Urothelium cell line (cell line): ENCODE measurements at regions not wholly inside any gene's neighbourhood (a gene's known extent, or its start where the extent isn't known, plus 50 kb on each side); places are given as distances from the start of the nearest gene placed in this dataset.
"Not testable (repeated sequence)": the region's sequence is repeated elsewhere in the genome, so short reads cannot be mapped to it uniquely, and the experiment has no call there.

Source experiments
- DNase-seq: peaks from one replicate; pipeline ENCODE4 v3.0.0; 2011; ENCODE audit warnings: low spot score, mixed read lengths
- FAIRE-seq: peaks from 2 replicates; lab custom pipeline; 2011; peaks lifted over from hg19 to GRCh38; lab: Jason Lieb, UNC

DNA sequence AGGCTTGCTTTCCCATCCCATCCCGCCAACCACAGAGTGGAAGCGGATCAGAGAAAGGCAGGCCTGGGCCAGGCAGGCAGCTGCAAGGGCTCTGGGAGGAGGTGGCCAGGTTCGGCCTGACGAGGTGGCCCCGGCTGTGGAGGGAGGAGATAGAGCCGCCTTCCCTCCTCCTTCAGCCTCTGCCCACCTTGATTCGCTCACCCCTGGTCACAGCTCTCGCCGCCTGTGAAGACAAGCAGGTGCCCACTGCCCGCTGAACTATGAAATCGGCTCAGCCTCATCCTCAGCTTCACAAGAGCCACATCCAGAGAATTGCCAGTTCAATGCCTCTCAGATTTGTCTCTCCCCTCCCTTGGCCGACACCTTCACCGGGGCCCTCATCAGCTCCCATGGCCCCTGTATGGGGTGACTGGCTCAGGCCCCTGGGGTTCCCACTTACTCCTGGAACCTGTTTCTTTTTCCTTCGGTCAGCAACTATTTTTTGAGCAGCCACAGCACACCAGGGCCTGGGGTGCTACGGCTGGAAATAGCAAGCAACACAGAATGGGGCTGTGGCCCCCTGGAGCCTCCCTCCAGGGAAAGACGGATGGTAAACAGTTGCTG, 80.0 kb upstream of the CHST15 start:
- DNase-seq (no peak), FAIRE-seq (no peak)

DNA sequence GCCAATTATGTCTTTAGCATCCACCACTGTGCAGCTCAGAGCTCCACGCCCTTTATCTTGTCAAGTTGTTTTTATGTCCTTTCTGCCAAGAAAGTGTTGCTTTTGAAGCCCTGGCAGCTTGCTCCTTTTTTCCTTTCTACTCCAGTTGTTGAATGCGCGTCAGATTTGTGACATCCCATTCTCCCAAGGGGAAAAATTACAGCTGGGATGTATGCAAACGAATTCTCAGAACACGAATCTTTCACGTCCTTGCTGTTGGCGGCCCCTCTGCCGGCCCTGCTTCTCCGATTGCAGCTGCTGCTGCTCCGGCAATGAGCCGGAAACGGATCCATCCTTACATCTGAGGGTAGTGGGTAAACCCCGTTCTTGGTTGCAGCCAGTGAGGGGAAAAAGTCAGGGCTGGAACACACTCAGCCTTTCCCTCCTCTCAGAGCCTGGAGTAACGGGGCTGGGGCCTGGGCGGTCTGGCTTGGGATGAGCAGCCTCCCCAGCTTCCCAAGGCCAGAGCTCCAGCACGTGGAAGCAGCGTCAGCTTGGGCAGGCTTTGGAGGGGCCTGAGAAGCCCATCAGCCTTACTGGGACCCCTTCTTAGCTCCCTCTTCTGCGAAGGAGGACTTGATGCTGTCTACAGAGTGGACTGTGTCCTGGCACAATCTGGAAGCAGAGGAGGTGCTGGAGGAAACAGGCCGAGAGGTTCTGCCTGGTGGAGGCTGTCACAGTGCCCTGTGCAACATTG, 79.0 kb upstream of the CHST15 start:
- DNase-seq (no peak), FAIRE-seq (no peak)

DNA sequence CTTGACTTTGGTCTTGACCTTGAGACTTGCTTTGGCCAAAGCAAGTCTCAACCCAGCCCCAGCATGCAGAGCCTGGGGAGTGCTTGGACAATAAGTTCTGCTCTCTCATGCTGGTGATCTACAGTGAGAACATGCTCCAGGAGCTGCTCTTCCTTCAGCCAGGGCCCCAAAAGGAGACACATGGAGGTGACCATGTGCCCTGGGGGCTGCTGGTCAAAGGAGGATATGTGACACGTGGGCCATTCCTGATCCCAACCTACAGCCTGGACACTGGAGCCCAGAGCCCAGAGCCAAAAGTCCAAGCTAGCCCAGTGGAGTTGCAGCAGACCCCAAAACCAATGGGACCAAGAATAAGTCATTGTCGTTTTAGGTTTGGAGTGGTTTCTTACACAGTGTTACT, 78.2 kb upstream of the CHST15 start:
- DNase-seq: no peak
- FAIRE-seq: no peak

DNA sequence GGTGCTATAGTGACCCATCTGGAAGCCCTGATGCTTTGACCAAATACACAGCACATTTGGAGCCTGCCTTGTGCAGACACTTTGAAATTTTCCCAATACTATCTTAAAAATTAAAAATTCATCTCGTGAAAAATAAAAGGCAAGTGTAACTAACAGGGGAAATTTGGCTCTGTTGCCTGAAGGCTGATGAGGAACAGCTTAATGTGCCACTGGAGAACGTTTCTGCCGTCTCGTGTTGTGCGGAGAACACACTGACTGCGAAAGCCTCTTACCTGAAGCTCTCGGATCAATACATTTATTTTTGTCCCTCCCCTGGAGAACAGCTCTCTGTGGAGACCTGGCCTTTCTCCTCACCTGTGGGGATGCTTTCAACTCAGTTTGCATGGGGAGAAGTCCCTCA, 77.2 kb upstream of the CHST15 start:
- DNase-seq (no peak), FAIRE-seq (no peak)

DNA sequence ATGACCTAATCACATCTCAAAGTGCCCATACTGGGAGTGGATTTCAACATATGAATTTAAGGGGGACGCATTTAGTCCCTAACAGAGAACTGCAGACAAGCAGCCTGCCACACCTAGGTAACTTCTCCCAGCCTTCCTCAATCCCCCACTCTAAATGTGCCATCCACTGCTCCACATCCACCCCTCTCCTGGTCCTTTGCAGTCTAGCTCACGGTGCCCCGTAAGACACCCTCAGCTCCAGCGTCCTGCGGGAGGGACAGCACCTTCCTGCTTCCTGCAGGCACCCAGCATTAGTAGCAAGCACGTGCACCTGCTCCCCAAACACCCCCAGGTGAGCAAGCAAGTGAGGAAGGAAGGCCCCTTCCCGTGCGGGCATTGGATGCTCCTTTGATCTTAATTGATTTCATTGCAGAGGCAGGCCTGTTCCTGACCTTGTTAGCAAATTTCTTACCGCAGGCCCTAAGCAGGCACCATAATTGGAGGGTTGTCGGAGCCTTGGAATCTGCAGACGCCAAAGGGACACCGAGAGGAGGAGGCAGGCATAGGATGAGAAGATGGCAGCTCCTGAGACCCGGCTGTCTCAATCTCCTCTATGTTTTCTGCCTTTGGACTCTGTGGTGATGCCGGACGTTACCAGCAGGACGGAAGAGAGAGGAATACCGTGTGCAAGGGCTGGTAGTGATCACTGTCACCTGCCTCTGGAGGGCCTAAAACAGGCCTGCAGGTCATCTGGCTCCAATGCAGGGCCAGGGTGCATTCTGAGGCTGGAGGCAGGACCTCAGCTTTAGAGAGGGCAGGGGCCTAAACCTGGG, 75.8 kb upstream of the CHST15 start:
- no peak for DNase-seq
- no peak for FAIRE-seq

DNA sequence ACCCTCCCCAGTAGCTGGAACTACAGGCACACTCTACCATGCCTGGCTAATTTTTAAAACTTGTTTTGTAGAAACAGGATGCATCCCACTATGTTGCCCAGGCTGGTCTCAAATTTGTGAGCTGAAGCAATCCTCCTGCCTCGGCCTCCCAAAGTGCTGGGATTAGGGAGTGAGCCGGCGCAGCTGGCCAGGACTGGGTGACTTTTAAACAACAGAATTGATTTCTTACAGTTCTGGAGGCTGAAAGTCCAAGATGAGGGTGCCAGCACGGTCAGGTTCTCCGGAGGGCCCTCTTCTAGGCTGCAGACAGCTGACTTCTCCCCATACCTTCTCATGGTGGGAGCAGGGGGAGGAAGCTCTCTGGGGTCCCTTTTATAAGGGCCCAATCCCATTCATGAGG, 75.2 kb upstream of the CHST15 start:
- FAIRE-seq (no peak), DNase-seq (no peak)

DNA sequence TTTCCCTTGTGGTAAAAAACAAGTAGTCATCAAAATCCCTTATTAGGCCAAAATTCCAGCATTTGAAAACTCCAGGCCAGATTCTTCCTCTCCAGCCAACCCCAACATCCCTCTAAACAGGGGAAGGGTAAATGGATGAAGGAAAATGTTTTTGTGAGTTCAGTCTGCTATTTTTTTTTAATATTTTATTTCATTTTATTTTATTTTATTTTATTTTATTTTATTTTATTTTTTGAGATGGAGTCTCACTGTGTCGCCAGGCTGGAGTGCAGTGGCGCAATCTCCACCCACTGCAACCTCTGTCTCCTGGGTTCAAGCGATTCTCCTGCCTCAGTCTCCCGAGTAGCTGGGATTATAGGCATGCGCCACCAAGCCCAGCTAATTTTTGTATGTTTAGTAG, 74.5 kb upstream of the CHST15 start:
- not testable (repeated sequence) for DNase-seq, FAIRE-seq

DNA sequence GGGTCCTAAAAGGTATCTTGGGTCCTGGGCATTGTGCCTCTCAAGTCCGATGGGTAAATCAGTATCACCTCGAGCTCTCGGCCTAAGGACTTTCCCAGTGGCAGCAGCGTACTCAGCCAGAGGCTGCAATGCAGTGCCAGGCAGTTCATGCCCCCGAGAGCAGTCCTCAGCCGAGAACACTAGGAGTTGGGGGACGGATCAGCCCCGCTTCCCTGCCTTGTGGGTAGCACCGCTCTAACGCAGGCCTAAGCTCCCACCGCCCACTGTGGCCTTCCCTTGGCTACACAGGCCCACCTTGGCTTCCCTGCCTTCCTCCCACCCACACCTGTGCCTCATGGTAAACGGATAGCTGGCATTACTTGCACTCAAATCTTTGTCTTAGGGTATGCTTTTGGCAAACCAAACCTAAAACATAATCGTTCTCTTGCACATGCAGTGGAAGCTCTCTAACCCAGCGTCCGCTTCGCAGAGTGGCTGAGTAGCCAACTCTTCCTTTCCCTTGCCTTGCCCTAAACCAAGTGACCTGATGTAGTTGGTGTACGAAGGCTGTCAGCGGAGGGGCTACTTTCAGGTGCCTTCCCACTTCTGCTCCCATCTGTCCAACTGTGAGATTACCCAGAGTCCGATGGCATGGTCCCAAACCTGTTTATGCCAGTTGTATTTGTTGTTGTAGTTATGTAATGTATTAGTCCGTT, 73.2 kb upstream of the CHST15 start:
- FAIRE-seq (no peak), DNase-seq (no peak)

DNA sequence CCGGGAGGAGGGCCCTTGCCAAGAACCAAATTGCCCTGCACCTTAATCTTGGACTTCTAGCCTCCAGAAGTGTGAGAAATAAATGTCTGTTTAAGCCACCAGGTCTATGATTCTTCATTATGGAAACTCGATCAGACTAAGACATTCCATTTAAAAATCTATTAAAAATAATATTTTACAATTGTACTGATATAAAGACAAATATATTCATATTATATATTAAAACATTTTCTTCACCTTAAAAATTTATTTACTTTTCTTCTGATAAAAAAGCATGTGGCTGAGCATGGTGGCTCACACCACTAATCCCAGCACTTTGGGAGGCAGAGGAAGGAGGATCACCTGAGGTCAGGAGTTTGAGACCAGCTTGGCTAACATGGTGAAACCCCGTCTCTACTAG, 72.4 kb upstream of the CHST15 start:
- no peak for FAIRE-seq
- no peak for DNase-seq

DNA sequence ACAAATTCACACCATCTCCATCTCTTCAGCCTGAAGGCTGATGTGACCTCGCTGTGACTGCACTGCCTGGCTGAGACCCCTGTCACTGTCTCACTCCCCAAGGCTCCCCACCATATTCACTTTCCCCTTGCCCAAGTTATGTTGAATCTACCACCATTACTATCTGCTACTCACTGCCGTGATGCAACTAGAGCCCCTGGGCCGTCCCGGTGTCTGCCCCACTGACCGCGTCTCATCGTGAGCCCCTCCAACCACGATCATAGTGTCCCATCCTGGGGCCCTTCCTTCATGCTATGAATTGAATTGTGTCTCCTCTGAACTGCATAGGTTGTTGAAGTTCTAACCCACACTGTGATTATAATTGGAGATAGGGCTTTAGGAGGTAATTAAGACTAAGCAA, 71.9 kb upstream of the CHST15 start:
- FAIRE-seq: no peak

DNA sequence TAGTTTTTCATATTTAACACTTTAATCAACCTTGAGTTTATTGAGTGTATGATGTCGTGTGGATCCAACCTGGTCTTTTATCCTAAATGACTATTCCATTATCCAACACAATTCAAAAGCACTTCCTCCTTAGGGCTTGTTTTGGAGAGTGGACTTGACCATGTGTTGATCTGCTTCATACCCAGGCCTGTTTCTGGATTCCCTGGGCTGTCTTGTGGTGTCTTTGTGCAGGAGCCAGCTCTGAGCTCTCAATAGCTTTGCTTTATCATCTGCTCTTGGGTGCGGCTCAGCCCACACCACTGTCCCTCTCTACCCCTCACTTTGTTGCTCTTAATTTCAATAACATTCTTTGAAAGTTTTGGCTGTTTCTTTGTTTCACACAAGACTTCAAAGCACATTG, 70.9 kb upstream of the CHST15 start:
- no peak for FAIRE-seq
- DNase-seq: no peak

More for the DNA sequence above, 71.9 kb upstream of the CHST15 start:
- no peak for DNase-seq

DNA sequence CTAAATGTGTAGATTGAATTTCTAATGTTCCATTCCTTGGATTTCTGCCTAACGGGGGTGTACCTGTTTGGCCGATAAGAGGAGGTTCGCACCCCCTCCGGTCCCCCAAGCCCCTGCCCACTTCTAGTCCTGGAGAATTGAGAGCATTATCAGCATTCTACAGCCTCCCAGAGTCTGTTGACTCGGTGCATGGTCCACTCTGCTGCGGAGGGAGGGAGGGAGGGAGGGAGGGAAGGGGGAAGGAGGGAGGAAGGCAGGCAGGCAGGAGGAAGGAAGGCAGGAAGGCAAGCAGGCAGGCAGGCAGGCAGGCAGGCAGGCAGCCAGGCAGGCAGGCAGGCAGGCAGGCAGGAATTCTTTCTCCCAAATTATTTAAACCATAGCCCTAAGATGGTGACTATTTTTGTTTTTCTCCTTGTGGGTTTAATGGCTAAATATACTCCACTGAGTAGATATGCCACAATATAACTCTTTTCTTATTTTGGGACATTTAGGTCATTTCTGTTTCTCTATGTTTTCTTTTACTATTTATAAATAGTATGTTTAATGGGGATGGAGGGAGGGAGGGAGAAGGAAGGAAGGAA, 69.5 kb upstream of the CHST15 start:
- FAIRE-seq (no peak), DNase-seq (no peak)

DNA sequence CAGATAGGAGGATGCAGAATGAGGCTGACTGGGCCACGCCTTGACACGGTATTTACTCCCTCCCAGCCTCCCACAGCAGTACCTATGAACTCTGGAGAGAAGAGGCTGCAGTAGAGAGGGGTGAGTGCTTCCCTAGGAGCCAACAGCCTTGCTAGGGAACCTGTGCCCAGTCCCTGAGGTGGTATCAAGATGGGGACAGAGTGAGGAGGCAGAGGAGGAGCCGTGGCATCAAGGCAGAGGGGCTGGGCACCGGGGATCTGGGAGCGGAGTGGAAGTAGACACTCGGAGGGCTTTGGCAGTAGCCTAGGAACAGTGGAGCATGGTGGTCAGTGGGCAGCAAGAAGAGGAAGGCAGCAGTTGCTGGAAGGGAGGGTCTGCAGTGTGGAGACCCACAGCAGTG, 68.7 kb upstream of the CHST15 start:
- DNase-seq (no peak), FAIRE-seq (no peak)

DNA sequence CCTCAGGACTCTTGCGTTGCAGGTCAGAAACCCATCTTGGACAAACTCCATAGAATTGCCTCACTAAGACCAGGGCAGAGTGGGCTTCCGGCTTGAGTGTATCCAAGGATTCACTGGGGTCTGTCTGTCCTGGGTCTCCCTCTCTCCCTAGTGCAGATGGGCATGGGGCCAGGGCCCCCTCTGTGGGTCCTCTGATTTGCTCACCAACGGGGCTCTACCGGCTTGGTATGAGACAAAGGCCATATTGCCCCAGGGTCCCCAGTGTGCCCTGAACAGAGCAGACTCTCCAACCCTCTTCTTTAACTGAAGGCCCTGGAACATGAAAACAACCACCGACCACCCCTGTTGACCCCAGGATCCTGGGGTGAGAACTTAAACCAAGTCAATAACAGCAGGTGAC, 68.2 kb upstream of the CHST15 start:
- DNase-seq: no peak
- FAIRE-seq: no peak

DNA sequence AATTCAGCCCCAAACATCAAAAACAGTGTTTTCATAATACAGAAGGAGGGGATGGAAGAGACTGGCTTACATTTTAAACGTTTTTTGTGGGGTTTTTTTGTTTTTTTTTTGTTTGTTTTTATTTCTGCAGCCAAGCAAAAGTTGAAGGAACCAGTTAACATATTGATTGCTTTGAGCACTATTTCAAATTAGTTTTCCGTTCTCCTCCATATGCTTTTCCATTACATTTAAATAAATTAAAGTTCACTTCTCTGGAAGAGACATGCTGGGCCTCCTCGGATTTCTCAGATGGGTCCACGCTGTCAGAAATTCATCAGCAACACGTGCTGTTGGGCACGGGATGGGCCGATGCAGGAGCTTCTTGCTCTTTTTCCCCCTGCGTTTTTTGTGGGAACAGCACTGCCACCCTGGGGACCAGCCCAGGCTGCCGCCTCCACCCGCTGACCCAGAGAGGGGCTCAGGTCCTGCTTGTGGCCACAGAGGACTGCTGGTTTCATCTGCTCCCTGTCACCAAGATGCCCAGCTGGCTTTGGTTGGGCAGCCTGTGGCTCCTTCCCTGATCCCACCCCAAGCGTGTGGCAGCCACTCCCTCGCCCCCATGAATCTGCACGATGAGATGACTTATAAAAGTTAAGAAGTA, 67.7 kb upstream of the CHST15 start:
- FAIRE-seq: no peak
- DNase-seq: no peak

DNA sequence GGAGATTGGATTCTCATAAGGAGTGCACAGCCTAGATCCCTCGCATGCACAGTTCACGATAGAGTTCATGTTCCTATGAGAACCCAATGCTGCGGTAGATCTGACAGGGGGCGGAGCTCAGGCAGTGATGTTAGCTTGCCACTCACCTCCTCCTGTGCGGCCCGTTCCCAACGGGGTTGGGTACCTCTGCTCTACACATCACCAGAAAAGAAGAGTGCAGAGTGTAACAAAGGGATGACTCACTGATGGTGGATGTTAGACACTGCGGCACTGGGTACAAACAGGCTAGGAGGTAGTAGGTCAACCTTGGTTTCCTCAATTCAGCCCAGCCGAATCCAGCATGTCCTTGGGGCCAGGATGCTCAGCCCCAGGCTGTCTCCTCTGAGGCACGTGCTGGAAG, 66.8 kb upstream of the CHST15 start:
- DNase-seq (no peak), FAIRE-seq (no peak)

DNA sequence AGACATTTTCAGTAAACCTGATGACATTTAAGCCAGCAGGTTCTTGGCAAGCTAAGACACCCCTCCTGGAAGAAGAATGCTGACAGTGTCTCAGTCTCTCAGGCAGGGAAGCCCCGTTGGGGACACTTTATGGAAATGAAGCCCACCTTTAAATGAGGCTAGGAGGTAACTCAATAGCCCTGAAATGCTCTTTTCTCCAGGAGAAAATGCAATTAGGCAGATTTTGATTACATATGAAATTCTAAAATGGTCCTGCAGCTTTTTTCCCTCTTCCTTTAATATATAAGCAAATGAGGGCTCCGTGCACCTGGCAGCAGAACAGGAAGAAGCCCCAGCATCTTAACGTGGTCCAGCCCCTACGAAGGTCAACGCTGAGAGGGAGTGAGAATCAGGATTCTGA, 65.8 kb upstream of the CHST15 start:
- no peak for DNase-seq
- no peak for FAIRE-seq

DNA sequence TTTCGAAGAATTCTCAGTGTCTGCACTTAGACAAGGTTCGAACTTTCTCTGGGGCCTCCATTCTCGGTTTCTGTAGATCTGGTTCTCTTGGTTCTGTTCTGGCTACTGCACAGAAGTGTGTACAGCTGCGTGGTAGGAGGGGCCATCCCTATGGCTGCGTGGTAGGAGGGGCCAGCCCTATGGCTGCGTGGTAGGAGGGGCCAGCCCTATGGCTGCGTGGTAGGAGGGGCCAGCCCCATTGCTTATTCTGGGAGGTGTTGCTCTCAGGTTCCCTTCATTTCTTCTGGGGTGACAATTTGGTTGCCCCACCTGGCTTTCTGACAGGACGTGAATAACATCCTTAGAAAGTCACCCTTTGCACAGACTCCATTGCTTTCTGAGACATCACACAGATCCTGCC, 65.2 kb upstream of the CHST15 start:
- no peak for DNase-seq
- no peak for FAIRE-seq

DNA sequence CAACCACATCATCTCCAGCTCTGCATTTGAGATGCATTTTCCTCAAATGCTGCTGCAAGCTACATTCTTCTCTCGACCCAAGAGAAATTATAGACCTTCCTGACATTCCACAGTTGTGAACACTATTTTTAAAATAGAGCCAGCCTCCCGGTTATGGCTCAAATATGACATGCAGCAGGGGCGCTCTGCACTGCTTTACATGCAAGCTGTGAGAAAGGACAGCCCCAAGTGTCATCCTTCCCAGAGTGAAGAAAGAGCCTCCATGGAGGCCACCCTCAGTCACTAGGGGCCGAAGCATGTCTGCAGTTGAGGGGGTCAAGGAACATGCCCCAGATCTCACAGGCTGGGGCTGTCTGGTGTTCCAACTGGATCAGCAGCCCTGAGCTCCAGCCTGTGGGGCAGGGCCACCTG, 63.9 kb upstream of the CHST15 start:
- DNase-seq (no peak), FAIRE-seq (no peak)

DNA sequence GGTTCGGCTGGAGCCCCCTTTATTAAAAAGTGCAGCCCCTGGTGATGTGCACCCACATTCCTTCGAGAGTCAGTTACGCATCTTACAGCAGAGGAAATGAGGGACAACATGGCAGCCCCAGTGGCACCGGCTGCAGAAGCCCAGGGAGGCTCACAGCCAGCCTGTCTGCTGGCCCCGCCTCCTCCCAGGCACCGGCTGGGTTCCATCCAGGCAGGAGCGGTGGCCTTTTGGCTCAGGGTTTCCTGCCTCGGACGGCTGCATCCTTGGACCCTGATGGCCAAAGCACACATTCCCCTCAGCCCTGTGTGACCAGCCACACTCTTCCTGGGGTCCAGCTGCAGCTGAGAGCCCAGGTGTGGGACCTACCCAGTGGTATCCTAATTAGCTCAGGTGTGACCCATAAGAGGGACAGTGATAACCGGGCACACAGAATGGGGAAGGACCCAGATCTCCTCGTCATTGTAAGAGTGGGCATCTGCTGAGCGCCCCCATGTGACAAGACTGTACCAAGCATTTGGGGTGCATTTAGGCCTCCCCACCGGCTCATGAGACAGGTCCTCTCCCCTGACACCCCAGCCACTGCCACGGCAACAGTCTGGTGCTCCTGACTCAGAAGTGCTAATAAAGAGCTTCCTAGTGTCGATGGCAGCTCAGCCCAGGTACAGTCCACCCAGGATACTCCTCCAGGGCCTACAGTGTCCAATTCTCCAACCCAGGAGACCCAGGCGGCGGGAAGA, 63.3 kb upstream of the CHST15 start:
- DNase-seq (peak; percentile 44), FAIRE-seq (no peak)
